Hepatic stellate cell (primary cell): ENCODE measurements at regions not wholly inside any gene's neighbourhood (a gene's known extent, or its start where the extent isn't known, plus 50 kb on each side); places are given as distances from the start of the nearest gene placed in this dataset.
"Not testable (repeated sequence)": the region's sequence is repeated elsewhere in the genome, so short reads cannot be mapped to it uniquely, and the experiment has no call there.

Experiments
- DNase-seq: peaks from one replicate; pipeline ENCODE4 v3.0.0; 2011; ENCODE audit warnings: low spot score

DNA sequence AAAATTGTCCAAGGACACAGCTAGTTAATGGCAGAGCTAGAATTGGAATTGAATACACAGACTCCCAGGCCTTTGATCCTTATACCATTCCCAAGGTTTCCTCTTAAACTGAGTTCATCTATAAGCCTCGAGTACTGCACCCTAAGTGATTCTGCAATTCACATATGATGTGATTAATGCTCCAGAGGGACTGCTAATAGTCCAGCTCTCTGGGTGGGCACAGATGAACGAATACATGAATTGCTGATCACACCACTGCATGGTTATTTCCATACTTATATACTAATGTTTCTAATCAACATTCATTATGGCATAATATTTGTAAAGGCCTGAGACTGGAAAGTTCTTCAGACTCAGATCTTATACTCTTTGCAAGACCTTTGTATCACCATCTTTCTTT is 101.8 kb downstream of the NUFIP1 start:
- DNase-seq = no peak

- DNase-seq = peak; percentile 85
Measured at GRCh38 chr13:44884076-44884729, 105.1 kb downstream of the NUFIP1 start.

DNA sequence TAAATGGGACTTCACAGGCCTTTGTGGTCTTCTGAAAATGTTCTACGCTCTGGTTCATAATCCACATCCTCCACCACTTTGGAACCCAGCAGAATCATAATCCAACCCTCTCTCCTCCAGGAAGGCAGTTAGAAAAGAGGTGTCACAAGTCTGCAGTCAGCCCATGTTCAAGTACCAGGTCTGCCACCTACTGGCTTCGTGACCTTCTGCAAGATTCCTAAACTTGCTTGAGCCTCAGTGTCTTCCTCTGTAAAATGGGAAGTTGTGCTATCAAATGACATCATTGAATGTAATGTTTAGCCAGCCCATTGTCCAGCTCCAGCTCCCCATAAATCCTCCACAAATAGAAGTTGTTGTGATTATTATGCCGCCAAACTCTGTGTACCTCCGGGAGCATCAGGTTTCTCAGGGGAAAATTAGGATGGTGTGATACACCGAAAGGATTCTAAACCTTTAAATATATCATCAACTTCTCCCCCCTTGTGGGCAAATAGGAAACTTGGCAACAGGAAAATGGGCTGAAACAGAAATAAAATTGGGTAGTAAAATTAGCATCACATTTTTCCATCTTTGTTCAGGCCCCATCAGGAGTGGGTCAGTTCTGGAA is 109.7 kb downstream of the NUFIP1 start:
- DNase-seq = peak; percentile 38

GRCh38 chr13:44876782-44877324 is 112.4 kb downstream of the NUFIP1 start:
- DNase-seq = no peak

DNA sequence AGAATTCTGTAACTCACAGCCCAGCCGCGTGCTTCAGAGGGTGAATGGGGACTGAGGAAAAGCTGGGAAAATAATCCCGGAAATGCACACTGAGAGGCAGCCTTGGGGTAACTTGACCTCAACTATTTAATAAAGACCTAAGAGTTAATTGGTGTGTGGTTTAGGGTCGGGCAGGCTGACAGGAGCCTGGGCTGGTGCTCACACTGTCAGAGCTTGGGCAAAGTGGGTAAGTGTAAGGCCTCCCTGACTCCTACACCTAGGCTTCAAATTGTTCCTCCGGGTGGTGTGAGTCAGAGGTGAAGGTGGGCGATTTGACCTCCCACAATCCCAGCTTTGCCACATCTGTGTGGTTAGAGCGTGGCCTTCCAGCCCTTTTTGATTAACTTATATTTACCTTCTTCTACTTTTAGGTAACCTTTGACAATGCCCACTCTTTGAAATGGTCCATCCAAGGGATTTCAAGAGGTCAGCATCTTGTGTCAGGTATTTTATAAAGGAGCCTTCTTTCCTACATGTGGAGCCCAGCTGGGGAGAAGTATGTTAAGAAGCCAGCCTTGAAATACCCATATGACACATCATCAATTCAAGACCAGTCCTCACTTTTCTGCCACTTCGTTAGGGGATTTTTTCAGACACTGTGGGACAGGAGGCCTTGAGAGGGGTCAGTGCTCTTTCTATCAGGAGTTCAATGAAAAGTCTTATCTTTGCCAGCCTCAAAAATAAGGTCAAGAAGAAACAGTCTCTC is 114.2 kb downstream of the NUFIP1 start:
- DNase-seq = no peak

DNA sequence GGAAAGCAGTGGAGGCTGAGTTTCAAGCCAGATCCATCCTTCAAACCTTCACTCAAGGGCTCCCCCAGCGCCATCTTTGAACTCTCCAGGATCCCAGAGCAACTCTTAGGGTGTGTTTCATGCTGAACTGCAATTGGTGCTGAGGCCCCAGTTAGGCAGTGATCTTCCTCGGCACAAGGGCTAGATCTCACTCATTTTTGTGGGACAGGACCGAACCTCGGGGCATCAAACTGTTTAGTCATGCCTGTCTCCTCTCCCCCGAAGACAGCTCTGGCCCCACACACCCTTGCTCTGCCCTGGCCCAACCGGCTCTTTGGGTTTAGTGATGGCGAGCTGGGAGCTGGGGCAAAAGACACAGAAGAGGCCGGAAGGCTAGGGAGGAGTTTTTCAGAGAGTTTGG is 115.1 kb downstream of the NUFIP1 start:
- DNase-seq = no peak

GRCh38 chr13:44873461-44873860 is 115.8 kb downstream of the NUFIP1 start:
- DNase-seq = no peak

DNA sequence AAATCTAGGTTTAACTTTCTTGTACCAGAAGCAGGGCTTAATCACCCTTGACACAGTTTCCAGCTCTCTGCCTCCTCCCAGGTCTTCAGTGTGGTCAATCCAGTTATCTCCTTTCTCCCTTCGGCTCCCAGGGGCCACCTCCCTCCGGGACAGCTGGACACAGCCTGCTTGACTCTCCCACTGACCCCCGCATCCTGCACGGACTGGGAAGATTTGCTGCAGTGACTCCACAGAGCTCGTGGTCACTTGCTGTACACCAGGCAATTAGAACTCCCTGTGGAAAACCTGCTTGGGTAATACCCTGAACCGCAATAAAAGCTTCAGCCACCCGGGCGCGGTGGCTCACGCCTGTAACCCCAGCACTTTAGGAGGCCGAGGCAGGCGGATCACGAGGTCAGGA is 116.5 kb downstream of the NUFIP1 start:
- no peak for DNase-seq

DNA sequence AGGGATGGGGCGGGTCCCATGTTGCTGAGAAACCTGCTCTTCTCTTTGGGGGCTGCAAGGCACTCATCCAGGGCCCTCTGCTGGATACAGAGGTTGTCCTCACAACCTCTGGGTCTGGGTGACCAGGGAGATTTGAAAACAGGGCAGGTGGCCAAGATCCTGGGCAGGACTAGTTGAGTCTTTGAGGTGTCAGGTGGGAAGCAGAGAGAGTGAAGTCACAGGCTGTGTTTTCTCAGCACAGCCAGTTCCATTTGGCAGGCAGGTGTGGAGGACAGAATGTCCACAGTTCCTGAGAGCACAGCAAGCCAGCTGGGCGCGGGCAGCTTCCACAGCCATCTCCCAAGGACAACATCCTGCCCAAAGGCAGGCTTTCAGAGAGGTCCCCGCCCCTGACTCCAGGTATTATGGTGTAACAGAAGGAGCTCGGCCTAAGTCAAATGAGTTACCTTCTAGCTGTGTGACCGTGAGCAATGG is 118.8 kb downstream of the NUFIP1 start:
- DNase-seq = no peak

DNA sequence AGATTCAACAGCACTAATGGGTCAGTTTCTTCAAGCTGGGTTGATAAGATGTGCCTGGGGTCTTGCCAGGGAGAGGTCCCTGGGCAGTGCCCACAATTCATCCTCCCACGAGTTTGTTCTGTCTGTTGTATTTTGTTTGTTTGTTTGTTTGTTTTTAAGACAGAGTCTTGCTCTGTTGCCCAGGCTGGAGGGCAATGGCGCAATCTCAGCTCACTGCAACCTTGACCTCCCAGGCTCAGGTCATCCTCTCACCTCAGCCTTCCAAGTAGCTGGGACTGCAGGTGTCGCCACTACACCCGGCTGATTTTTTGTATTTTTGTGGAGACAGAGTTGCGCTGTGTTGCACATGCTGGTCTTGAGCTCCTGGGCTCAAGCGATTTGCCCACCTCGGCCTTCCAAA is 120.1 kb downstream of the NUFIP1 start:
- no peak for DNase-seq

- no peak for DNase-seq
Measured at GRCh38 chr13:44868397-44868796, 120.9 kb downstream of the NUFIP1 start.

- no peak for DNase-seq
Measured at GRCh38 chr13:44867825-44868224, 121.4 kb downstream of the NUFIP1 start.

GRCh38 chr13:44866411-44866911 is 122.8 kb downstream of the NUFIP1 start:
- DNase-seq = no peak

GRCh38 chr13:44865722-44866410 is 123.4 kb downstream of the NUFIP1 start:
- no peak for DNase-seq

GRCh38 chr13:44863641-44864040 is 125.6 kb downstream of the NUFIP1 start:
- DNase-seq = not testable (repeated sequence)

- DNase-seq = no peak
Measured at GRCh38 chr13:44860454-44860853, 128.8 kb downstream of the NUFIP1 start.

DNA sequence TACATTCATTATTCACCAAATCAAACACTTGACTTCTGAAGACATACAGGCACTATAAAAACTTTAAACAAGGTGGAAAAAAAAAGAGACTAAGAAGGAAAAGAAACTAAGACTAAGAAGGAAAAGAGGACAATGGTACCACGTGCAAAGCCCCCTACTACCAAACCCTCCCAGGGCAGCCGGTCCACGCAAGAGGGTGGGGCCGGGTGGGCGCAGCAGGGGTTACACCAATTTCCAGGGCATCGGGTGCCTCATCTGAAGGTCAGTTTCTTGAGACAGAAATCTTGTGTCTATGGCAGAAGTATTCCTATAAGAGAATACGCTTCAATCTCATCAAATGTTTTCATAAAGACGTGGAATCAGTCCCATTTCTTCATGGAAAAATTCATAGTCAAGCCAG is 131.5 kb downstream of the NUFIP1 start:
- no peak for DNase-seq

DNA sequence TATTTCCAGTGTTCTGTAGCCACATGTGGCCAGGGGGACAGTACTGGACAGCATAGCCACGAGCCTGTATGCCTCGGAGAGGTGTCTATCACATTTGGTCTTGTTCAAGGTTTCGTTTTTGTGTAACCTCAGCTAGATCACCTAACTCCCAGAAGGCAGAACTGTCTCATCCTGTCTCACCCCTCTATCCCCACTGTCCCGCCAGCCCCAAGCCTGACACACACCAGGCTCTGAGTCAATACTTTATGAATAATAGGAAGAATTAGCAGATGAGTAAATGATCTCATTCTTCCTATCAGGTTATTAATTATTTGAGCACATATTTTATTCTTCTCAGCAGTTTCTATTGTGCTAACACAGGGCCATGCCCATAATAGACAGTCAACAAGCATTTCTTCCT is 132.2 kb downstream of the NUFIP1 start:
- no peak for DNase-seq

- no peak for DNase-seq
Measured at GRCh38 chr13:44855860-44856259, 133.4 kb downstream of the NUFIP1 start.

DNA sequence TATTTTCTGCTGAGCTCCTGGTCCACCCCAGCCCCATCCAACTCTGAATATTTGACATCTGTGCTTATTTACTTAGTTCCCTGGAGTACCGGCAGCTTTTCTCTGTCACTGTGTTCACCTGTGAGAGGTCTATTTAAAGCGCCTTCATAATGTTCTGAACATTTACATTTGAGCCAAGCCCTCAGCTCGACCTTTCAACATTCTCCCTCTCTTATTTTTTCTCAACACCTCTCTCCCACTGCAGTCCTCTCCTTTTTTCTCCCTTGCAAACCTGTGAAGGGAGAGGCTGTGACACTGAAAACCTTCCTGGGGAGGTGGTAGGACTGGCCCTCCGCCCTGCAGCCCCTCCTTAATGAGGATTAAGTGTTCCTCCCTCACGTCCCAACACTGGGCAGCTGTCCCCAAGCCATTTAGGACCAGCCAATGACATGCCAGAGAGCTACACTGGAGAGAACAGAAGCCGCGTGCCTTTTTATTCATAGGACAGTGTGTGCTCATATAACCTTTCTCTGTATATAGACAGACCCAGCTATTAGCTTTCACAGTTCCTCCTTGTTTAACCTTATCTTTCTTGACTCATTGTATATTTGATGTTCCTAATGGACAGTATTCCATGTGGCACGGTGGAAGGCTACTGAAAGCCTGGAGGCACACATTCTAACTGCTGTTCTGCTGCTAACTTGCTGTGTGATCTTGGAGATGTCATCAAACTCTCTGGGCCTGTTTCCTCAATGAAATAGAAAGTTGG is 134.8 kb downstream of the NUFIP1 start:
- DNase-seq = no peak

DNA sequence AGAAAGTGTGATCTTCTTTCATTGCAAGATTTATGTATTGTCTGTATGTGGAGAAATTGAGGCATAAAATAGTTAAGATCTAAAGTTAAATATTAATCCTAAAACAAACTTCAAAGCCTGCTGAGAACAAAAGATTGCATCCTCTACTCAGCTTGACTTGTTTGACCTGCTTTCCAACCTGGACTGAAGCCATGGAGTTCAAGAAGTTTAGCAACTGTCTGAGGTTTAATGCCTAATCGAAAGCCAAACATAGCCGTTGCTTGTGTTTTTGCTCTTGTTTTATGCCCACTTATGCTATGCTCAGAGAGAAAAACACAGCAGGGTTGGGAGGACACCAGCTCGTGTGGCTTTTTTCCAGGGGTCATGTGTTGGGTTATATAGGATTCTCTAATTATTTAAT is 135.6 kb downstream of the NUFIP1 start:
- no peak for DNase-seq
